ENCODE measurements at regions not wholly inside any gene's neighbourhood (a gene's known extent, or its start where the extent isn't known, plus 50 kb on each side); places are given as distances from the start of the nearest gene placed in this dataset.

- Histone ChIP-seq H3K4me2 (ENCODE audit: insufficient read depth, insufficient read length, low read length) (no peak overlapping the region), H2BK20ac (ENCODE audit: low read depth, low read length, poor library complexity, severe bottlenecking) (no peak overlapping the region)
- H3K9me3 Mint-ChIP-seq = peaks cover 14 to 16% of the 10 kb centered on the region in 2 experiments
These were observed 434.1 kb downstream of the OCA2 start for GRCh38 chr15:27665002-27665401.

More at GRCh38 chr15:27665002-27665401, 434.1 kb downstream of the OCA2 start:
- H3K9me3 ChIP-seq (ENCODE audit: control insufficient read depth, low read depth, low read length) = no peaks in the 10 kb centered on the region
- no peak overlapping the region for H2BK5ac ChIP-seq (ENCODE audit: insufficient read length, low read length)
- no peak overlapping the region for H2BK15ac ChIP-seq (ENCODE audit: low read depth, low read length)
- H3K36me3 Mint-ChIP-seq (ENCODE audit: insufficient read depth in 1 of 3, low read depth in 3 of 3) = peaks cover 0 to 11% (median 10%) of the 10 kb centered on the region in 3 experiments; a peak in 5 of 7 replicates
- H3K56ac ChIP-seq (ENCODE audit: insufficient read length, low read depth, low read length) = no peak overlapping the region
- H4K8ac ChIP-seq (replicated peaks; ENCODE audit: insufficient read length, low read depth, low read length) = no peak overlapping the region
- no peak overlapping the region for H4K91ac ChIP-seq (ENCODE audit: insufficient read length, low read depth, low read length)
- H3K23me2 ChIP-seq (ENCODE audit: insufficient read length, low read depth, low read length, poor library complexity, severe bottlenecking) = no peaks in the 10 kb centered on the region
- H3K4me1 Mint-ChIP-seq = peaks cover 3% of the 10 kb centered on the region in 2 experiments; a peak in 3 of 4 replicates
- no peaks in the 10 kb centered on the region for H3K27me3 ChIP-seq (ENCODE audit: insufficient read depth, low read length)
- H4K5ac ChIP-seq (ENCODE audit: insufficient read length, low read depth, low read length) = no peak overlapping the region
- no peak overlapping the region for H3K23ac ChIP-seq (ENCODE audit: insufficient read length, low read depth, low read length)
- H3K79me1 ChIP-seq (ENCODE audit: insufficient read depth, low read depth, low read length, poor library complexity, severe bottlenecking) = no peaks in the 10 kb centered on the region
- 0 out of 7 replicates have a peak overlapping the region, but pooled peaks of 1 of the 3 experiments have one; percentile 41 for H3K27ac Mint-ChIP-seq
- no peak overlapping the region for H3K18ac ChIP-seq (ENCODE audit: insufficient read length, low read depth, low read length)
- H2AFZ ChIP-seq (ENCODE audit: low read length) = no peak overlapping the region
- H3K4ac ChIP-seq (ENCODE audit: low read depth, low read length) = no peak overlapping the region
- no peak overlapping the region for H3K9ac ChIP-seq (ENCODE audit: extremely low read depth, insufficient read length, low read length)
- no peaks in the 10 kb centered on the region for H4K20me1 ChIP-seq (ENCODE audit: control insufficient read depth, insufficient read depth, insufficient read length)
- H2AK5ac ChIP-seq (ENCODE audit: insufficient read length, low read length) = no peak overlapping the region
- no peaks in the 10 kb centered on the region for H3K79me2 ChIP-seq (ENCODE audit: insufficient read depth, low read length)
- H3K4me3 Mint-ChIP-seq = no peak overlapping the region
- no peak overlapping the region for H3K14ac ChIP-seq (ENCODE audit: insufficient read depth, low read length)
- TF ChIP-seq CTCF (conservative IDR thresholded peaks at IDR 0.05) = no peak
- no peak for DNase-seq
- H3K27ac ChIP-seq (ENCODE audit: insufficient read length, low read depth, low read length) = no peak overlapping the region
- H2BK12ac ChIP-seq (ENCODE audit: insufficient read length, low read depth, low read length) = no peak overlapping the region
- H3K27me3 Mint-ChIP-seq (ENCODE audit: low read depth) = no peaks in the 10 kb centered on the region; the same call in 1 of the 2 replicates
- H3K4me1 ChIP-seq (ENCODE audit: insufficient read depth, low read length) = no peaks in the 10 kb centered on the region; the same call in 1 of the 2 replicates
- no peak overlapping the region for H2BK120ac ChIP-seq (ENCODE audit: low read depth, low read length, poor library complexity, severe bottlenecking)
- no CpG with 5 or more reads among the region's 5 CpGs for WGBS (ENCODE audit: extremely low coverage, insufficient read length, low lambda C conversion rate)
- H3T11ph ChIP-seq (ENCODE audit: low read length) = no peak overlapping the region
